ENCODE measurements at regions not wholly inside any gene's neighbourhood (a gene's known extent, or its start where the extent isn't known, plus 50 kb on each side); places are given as distances from the start of the nearest gene placed in this dataset.

DNA sequence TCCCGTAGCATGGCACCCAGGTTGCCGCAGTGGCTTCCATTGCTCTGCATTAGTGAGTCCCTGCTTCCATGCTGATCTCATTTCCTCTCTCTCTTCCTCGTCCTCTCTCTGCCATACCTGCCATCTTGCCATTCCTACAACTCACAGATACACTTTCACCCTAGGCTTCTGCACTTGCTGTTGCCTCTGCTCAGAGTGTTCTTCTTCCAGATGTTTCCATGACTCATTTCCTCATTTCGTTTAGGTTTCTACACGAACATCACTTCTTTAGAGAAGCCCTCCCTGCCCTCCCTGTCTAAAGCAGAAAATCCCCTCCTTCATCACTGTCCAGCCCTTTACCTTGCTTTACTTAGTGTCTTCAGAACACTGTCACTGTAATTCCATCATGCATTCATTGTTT is 115.2 kb upstream of the WWC1 start:
- 75 to 83% methylated on average over 5 of the region's 5 CpGs for WGBS, 2 donors
- intact Hi-C loops (cut with DNase I): no loop called here
- TF ChIP-seq CTCF (IDR thresholded peaks at IDR 0.05) (no peak), POLR2A (IDR thresholded peaks at IDR 0.05) (no peak)
- Histone ChIP-seq H3K4me1 (no peaks in the 10 kb centered on the region), H3K27me3 (no peaks in the 10 kb centered on the region), H3K4me3 (no peak overlapping the region), H3K36me3 (replicated peaks in 1 of 2; ENCODE audit: insufficient read depth in 1 of 2, low read depth in 2 of 2) (no peaks in the 10 kb centered on the region), H3K9me3 (no peaks in the 10 kb centered on the region), H3K27ac (no peak overlapping the region)
- no peak for ATAC-seq
- DNase-seq: no peak

DNA sequence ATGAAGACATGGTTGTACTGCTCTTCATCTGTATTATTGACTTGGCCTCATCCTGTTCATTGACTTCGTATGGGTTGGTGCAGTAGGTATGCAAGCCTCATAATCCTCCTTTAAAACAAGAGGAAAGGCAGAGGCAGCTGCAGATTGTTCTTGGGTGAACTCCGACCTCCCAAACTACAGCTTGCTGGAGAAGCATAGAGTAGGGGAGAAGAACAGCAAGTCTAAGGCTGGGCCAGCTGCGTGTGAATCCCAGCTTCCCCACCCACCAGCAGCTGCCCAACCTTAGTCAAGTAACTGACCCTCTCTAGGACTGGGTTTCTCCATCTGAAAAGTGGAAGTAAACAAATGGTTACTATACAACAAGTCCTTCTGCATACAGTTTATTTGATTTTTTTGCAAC is 114.5 kb upstream of the WWC1 start:
- DNase-seq: no peak
- intact Hi-C loops (cut with DNase I): no loop called here
- no peak for TF ChIP-seq CTCF (IDR thresholded peaks at IDR 0.05)
- no peak for TF ChIP-seq POLR2A (IDR thresholded peaks at IDR 0.05)
- Histone ChIP-seq H3K27me3 (no peaks in the 10 kb centered on the region), H3K9me3 (no peaks in the 10 kb centered on the region), H3K27ac (no peak overlapping the region), H3K4me1 (no peaks in the 10 kb centered on the region), H3K36me3 (replicated peaks in 1 of 2; ENCODE audit: insufficient read depth in 1 of 2, low read depth in 2 of 2) (no peaks in the 10 kb centered on the region), H3K4me3 (no peak overlapping the region)
- WGBS, 2 donors: 72 to 82% methylated on average over 3 of the region's 3 CpGs
- ATAC-seq: no peak

DNA sequence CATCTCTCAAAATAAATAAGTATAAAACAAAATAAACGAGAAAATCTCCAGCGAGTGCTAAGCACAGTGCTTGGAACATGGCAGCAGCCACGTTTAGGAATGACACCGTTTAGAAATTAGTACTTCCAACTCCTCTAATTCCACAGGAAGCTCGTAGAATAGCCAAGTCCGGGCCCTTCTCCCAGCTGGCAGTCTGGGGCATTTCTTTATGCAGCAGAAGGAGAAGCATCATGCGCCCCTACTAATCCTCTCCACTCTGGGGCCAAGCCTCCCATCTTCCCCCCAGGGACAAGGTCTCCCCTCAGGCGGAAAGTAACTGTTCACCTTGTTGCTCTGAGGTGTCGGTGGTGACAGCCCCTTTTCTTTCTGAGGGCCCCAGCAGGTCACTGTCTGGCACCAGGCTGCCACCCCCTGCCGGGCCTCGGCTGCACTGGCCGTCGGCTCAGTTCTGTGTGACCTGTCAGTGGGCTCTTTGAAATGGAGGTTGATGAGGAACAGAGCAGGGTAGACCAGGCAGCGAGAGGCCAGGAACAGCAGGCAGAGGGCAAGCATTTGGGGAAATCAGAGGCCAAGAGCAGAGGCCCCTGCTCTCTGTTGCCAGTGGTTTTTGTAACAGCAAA is 113.5 kb upstream of the WWC1 start:
- intact Hi-C loops (cut with DNase I): no loop called here
- no peaks in the 10 kb centered on the region for H3K4me1 ChIP-seq
- TF ChIP-seq POLR2A (IDR thresholded peaks at IDR 0.05): no peak
- no peak for TF ChIP-seq CTCF (IDR thresholded peaks at IDR 0.05)
- H3K27ac ChIP-seq: no peak overlapping the region
- WGBS, 2 donors: 65 to 70% methylated on average over 13 to 14 of the region's 14 CpGs
- ATAC-seq (no peak), DNase-seq (no peak)
- H3K9me3 ChIP-seq: no peaks in the 10 kb centered on the region
- H3K4me3 ChIP-seq: no peak overlapping the region
- H3K27me3 ChIP-seq: no peaks in the 10 kb centered on the region
- no peaks in the 10 kb centered on the region for H3K36me3 ChIP-seq (replicated peaks in 1 of 2; ENCODE audit: insufficient read depth in 1 of 2, low read depth in 2 of 2)

- Histone ChIP-seq H3K4me1 (no peaks in the 10 kb centered on the region), H3K27ac (no peak overlapping the region), H3K27me3 (no peaks in the 10 kb centered on the region), H3K4me3 (no peak overlapping the region), H3K9me3 (no peaks in the 10 kb centered on the region), H3K36me3 (replicated peaks in 1 of 2; ENCODE audit: insufficient read depth in 1 of 2, low read depth in 2 of 2) (no peaks in the 10 kb centered on the region)
- ATAC-seq: no peak
- no peak for DNase-seq
- 52 to 78% methylated on average over 1 of the region's 1 CpG for WGBS, 2 donors
- intact Hi-C loops (cut with DNase I): no loop called here
- TF ChIP-seq POLR2A (IDR thresholded peaks at IDR 0.05): no peak
- TF ChIP-seq CTCF (IDR thresholded peaks at IDR 0.05): no peak
These were observed 112.3 kb upstream of the WWC1 start for GRCh38 chr5:168179192-168179593.

DNA sequence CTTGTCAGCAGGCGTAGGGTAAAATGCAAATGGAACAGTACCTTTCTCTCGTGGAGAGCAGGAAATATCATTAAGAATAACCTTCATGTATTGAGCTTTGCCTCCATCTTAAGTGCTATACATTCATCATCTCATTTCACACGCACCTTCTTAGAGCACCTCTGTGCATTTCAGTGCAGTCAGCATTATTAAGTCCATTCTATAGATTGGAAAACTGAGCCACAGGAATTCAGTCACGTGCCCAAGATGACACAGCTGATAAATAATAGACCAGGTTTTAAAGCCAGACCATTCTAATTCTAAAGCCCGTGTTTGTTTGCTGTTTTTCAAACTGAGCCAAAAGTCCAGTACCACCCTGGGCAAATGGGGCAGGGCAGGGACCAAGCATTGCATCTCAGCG is 109.2 kb upstream of the WWC1 start:
- TF ChIP-seq POLR2A (IDR thresholded peaks at IDR 0.05): no peak
- TF ChIP-seq CTCF (IDR thresholded peaks at IDR 0.05): no peak
- intact Hi-C loops (cut with DNase I): no loop called here
- Histone ChIP-seq H3K36me3 (replicated peaks in 1 of 2; ENCODE audit: insufficient read depth in 1 of 2, low read depth in 2 of 2) (no peaks in the 10 kb centered on the region), H3K4me3 (no peak overlapping the region), H3K27me3 (no peaks in the 10 kb centered on the region), H3K9me3 (no peaks in the 10 kb centered on the region), H3K27ac (no peak overlapping the region), H3K4me1 (no peaks in the 10 kb centered on the region)
- DNase-seq (no peak), ATAC-seq (no peak)
- 68 to 70% methylated on average over 6 of the region's 6 CpGs for WGBS, 2 donors
